GM21825 (cell line): ENCODE measurements at regions not wholly inside any gene's neighbourhood (a gene's known extent, or its start where the extent isn't known, plus 50 kb on each side); places are given as distances from the start of the nearest gene placed in this dataset.
"Not testable (repeated sequence)": the region's sequence is repeated elsewhere in the genome, so short reads cannot be mapped to it uniquely, and the experiment has no call there.

Experiments
- ATAC-seq: cut with Tn5 transposase; IDR thresholded peaks from one replicate; pipeline ENCODE4 v1.9.1; 2021; ENCODE audit warnings: mild to moderate bottlenecking, moderate library complexity; ENCODE audit not compliant: unreplicated experiment

DNA sequence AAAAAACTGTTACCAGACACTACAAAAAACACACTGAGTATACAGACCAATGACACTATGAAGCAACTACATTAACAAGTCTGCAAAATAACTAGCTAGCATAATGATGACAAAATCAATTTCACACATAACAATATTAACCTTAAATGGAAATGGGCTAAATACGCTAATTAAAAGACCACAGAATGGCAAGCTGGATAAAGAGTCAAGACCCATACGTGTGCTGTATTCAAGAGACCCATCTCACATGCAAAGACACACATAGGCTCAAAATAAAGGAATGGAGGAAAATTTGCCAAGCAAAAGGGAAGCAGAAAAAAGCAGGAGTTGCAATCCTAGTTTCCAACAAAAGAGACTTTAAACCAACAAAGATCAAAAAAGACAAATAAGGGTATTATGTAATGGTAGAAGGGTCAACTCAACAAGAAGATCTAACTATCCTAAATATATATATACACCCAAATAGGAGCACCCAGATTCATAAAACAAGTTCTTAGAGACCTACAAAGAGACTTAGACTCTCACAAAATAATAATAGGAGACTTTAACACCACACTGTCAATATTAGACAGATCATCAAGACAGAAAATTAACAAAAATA is 158.6 kb downstream of the ALDH8A1 start:
- not testable (repeated sequence) for ATAC-seq

- ATAC-seq: no peak
Measured at GRCh38 chr6:134787261-134787877, 162.5 kb downstream of the ALDH8A1 start.

GRCh38 chr6:134784336-134784735 is 165.6 kb downstream of the ALDH8A1 start:
- no peak for ATAC-seq

GRCh38 chr6:134778431-134778830 is 171.5 kb downstream of the ALDH8A1 start:
- ATAC-seq: no peak

DNA sequence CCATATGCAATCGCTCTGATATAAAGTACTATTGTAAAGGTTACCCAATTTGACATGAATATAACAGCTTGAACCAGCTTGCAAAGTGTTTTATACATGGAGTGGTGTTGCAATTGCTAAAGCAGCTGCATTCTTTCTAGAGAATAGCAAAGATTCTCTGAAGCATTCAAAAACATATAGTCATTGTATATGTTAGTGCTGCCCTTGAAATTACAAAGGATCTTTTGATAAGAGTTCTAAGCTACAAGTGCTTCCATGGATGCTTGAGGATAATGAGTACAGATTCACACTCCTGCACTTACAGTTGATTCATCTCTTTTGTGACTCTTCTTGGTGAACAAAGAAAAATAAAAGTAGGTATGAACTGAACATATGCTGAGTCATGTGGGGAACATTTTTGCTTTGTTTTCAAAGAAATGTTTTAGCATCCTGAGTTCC is 175.7 kb downstream of the ALDH8A1 start:
- no peak for ATAC-seq

DNA sequence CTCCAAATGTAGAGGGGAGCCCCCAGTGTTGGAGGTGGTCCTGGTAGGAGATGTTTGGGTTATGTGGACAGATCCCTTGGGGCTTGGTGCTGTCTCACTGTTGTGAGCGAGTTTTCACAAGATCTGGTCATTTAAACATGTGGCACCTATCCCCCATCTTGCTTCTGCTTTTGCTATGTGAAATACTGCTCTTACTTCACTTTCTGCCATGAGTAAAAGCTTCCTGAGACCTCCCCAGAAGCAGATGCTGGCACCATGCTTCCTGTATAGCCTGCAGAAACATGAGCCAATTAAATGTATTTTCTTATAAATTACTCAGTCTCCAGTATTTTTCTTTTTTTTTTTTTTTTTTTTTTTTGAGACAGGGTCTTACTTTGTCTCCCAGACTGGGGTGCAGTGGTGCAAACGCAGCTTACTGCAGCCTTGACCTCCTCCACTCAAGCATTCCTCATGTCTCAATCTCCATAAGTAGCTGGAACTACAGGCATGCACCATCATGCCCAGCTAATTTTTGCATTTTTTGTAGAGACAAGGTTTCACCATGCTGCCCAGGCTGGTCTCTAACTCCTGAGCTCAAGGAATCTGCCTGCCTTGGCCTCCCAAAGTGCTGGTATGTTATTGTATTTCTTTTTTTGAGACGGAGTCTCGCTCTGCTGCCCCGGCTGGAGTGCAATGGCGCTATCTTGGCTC is 177.1 kb downstream of the ALDH8A1 start:
- no peak for ATAC-seq

- no peak for ATAC-seq
Measured at GRCh38 chr6:134768931-134769330, 181.0 kb downstream of the ALDH8A1 start.

DNA sequence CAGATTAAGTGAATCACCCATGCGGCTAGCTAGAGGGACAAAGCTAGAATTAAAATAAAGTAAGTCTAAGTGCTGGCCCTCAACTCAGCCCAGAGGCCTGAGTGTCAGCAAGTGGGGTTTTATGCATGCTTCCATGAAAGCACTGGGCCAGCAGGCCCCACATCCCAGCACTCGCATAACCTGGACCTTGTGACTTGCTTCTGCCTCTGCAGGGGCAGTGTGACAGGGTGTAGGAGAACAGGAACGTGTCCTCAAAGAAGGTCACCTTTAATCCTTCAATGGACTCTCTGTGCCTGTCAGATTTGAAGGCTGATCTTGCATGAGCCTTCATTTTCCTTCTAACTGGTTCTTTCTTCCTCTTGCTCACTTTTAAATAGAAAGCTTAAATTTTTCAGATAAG is 183.4 kb downstream of the ALDH8A1 start:
- no peak for ATAC-seq

- ATAC-seq: no peak
Measured at GRCh38 chr6:134764741-134765140, 185.2 kb downstream of the ALDH8A1 start.

- ATAC-seq: not testable (repeated sequence)
Measured at GRCh38 chr6:134763575-134763974, 186.3 kb downstream of the ALDH8A1 start.

DNA sequence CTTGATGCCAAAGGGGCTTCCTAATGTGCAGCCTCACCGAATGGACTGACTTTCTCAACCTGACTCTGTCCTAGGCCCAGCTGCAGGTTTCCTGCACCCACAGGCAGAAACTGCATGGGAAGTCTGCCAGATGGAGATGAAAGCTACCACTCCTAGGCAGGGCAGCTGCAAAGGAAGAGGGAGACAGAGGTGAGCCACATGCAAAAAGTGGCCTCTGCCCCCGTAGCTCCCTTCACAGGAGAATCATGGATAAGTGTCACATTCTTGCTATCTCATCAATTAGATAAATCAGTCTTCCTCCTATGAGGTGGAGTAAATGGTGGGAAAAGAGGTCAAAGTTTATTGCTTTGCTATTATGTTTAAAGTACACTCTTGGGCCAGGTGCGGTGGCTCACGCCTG is 191.3 kb downstream of the ALDH8A1 start:
- ATAC-seq: no peak

DNA sequence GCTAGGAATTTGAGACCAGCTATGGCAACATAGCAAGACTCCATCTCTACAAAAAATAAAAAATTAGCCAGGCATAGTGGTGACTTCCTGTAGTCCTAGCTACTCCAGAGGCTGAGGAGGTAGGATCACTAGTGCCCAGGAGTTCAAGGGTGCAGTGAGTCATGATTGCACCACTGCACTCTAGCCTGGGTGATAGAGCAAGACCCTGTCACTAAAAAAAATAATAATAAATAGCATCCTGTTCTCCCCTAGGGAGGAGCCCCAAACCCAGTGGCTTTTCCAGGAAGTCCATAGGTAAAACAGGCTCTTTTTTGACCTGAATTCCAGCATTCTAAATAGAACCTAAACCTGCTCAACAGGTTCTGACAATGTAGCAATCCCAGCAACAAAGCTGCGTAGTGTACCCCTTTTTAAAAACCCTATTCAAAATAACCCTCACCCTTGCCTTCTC is 192.0 kb downstream of the ALDH8A1 start:
- ATAC-seq: no peak

GRCh38 chr6:134756374-134757025 is 193.4 kb downstream of the ALDH8A1 start:
- no peak for ATAC-seq

DNA sequence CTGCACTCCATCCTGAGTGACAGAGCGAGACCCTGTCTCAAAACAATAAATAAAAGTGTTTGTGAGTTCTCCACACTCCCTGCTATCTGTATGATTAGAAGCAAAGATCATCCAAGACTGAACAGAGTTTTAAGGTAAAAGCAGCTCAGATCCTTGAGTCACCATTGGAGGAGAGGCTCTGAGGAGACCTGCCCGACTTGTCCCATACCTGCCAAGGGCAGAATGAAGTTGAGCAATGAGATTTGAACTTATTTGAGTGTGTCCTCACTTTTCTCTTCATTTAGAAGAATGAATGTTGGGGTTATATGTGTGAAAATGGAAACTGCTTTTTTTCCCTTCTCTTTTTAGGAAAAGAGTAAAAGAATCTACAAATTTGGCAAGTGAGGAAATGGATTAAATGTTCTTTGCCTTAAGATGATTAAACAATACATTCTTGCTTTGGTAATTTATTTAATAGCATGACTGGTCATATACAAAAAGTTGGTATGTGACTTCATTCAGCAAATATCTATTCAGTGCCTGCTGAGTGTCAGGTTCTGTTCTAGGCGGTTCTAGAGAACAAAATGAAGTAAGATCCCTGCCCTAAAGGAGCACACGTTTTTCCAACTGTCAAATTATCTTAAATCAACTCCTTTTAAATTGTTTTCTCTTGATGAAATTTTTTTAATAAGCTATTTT is 195.7 kb downstream of the ALDH8A1 start:
- no peak for ATAC-seq

- ATAC-seq: no peak
Measured at GRCh38 chr6:134753001-134753400, 196.9 kb downstream of the ALDH8A1 start.

- ATAC-seq: no peak
Measured at GRCh38 chr6:134752445-134752844, 197.5 kb downstream of the ALDH8A1 start.

GRCh38 chr6:134750669-134751068 is 199.2 kb downstream of the ALDH8A1 start:
- no peak for ATAC-seq

DNA sequence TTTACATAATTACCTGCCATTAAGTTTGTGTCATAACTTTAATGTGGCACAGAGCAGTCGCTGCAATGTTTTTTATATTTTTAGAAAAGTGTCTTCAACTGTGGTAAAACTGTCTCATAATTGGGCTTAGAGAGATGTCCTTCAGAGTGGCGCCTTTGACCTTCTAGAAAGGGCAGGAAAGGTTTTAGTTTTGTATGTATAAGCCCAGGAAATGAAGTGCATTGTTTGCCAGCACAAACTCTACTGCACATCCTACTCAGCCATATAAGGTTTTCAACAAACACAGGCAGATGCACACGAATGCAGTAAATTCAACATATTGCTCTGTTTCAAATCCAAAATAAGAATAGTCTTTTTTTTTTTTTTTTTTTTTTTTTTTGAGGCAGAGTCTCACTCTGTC is 201.4 kb downstream of the ALDH8A1 start:
- ATAC-seq: no peak

GRCh38 chr6:134747197-134747596 is 202.7 kb downstream of the ALDH8A1 start:
- not testable (repeated sequence) for ATAC-seq

DNA sequence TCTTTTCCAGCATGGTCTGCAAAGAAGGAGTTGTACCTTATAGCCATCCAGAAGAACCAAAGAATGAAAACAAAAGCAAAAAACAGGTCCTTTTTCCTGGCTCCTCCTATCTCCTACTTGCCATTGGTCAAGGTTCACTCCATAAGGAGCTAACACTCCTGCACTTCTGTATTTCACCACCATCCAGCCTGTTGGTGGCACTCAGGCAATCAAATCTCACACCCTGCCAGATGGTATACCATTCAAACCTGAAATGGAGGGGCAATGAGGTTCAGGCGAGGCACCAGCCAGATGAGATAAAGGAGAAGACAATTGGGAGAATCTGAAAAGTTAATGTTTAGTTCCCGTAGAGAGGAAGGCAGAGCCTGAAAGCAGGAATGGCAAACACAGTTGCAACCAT is 203.8 kb downstream of the ALDH8A1 start:
- no peak for ATAC-seq

DNA sequence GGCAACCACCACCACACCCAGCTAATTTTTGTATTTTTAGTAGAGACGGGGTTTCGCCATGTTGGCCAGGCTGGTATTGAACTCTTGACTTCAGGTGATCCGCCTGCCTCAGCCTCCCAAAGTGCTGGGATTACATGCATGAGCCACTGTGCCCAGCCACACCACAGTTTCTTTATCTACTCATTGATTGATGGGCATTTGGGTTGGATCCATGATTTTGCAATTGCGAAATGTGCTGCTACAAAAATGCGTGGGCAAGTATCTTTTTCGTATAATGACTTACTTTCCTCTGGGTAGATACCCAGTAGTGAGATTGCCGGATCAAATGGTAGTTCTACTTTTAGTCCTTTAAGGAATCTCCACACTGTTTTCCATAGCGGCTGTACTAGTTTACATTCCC is 204.7 kb downstream of the ALDH8A1 start:
- not testable (repeated sequence) for ATAC-seq
